GM12878 (cell line): ENCODE measurements at regions not wholly inside any gene's neighbourhood (a gene's known extent, or its start where the extent isn't known, plus 50 kb on each side); places are given as distances from the start of the nearest gene placed in this dataset.

Experiments
- BACH1 ChIP-seq: fragments of 450-650 bp; IDR thresholded peaks from 2 replicates; pipeline ENCODE4 v1.6.1; 2017; ENCODE audit warnings: mild to moderate bottlenecking, borderline replicate concordance
- CBFB ChIP-seq: IDR thresholded peaks from 2 replicates; pipeline ENCODE4 v1.6.1; 2016; ENCODE audit warnings: antibody characterized with exemption, low read depth
- CEBPB ChIP-seq, 2 experiments: fragments of 150-350 bp in 1 of 2; IDR thresholded peaks; 2 replicates each; pipeline ENCODE4 v1.6.1; 2012 to 2014; ENCODE audit warnings: low read depth in 2 of 2, low read length in 2 of 2, borderline replicate concordance in 1 of 2, inconsistent platforms in 1 of 2
- EZH2 ChIP-seq: IDR thresholded peaks from 2 replicates; pipeline ENCODE4 v1.6.1; 2012; ENCODE audit warnings: low read depth, mild to moderate bottlenecking, control low read depth, inconsistent platforms, low read length, borderline replicate concordance; ENCODE audit not compliant: control insufficient read depth
- FOXK2 ChIP-seq: fragments of 450-650 bp; IDR thresholded peaks from 2 replicates; pipeline ENCODE4 v1.6.1; 2017; ENCODE audit warnings: mild to moderate bottlenecking, moderate library complexity
- JUND ChIP-seq: IDR thresholded peaks from 2 replicates; pipeline ENCODE4 v1.6.1; 2012; ENCODE audit warnings: low read depth, mild to moderate bottlenecking, low read length, improper control_type of control experiment, moderate library complexity
- POLR2AphosphoS5 ChIP-seq: IDR thresholded peaks from 2 replicates; pipeline ENCODE4 v1.6.1; 2011; ENCODE audit warnings: mild to moderate bottlenecking, low read length, inconsistent platforms
- SP1 ChIP-seq: IDR thresholded peaks from one replicate; pipeline ENCODE4 v1.6.1; 2011; ENCODE audit warnings: low read depth, low read length
- WRNIP1 ChIP-seq: IDR thresholded peaks from 2 replicates; pipeline ENCODE4 v1.6.1; 2011; ENCODE audit warnings: low read depth, low read length, improper control_type of control experiment, borderline replicate concordance
- ZNF274 ChIP-seq: IDR thresholded peaks from one replicate; pipeline ENCODE4 v1.8.0; 2011; ENCODE audit not compliant: insufficient read length, insufficient read depth
- TF ChIP-seq, protein P1 (sequence below): IDR thresholded peaks from 2 replicates; pipeline ENCODE4 v1.6.1; 2011; ENCODE audit warnings: borderline replicate concordance, low read depth, mild to moderate bottlenecking, moderate library complexity, mixed read lengths, low read length; ENCODE audit not compliant: insufficient read depth; ENCODE audit errors: extremely low read length
- TF ChIP-seq, protein P2 (sequence below), 3 experiments: IDR thresholded peaks in 2 of 3; conservative IDR thresholded peaks in 1 of 3; 2 replicates each; pipeline ENCODE4 v1.5.1; 2011; ENCODE audit warnings: low read depth in 3 of 3, low read length in 3 of 3, mild to moderate bottlenecking in 3 of 3, control low read depth in 2 of 3, moderate library complexity in 2 of 3, inconsistent platforms in 1 of 3, mixed read lengths in 1 of 3; ENCODE audit not compliant: control insufficient read depth in 2 of 3, insufficient read depth in 1 of 3; ENCODE audit errors: extremely low read depth in 1 of 3

DNA sequence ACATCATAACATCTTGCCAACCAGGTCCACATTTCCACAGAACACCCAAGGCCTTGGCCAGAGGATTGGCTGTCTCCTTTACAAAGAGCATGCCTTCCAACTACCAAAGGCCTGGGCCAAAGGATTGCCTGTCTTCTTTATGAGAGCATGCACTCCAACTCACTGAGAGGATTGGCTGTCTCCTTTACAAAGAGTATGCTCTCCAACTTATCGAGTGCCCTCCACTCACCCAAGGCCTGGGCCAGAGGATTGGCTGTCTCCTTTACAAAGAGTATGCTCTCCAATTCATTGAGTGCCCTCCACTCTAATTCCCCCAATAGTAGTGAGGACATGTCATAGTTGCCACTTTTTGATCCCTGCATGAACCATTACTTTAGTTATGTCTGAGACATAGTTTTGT is 79.9 kb upstream of the TAS2R1 start:
- TF ChIP-seq BACH1 (no peak), EZH2 (no peak), POLR2AphosphoS5 (no peak), ZNF274 (no peak), JUND (no peak), SP1 (no peak), CEBPB (IDR thresholded peaks at IDR 0.05; ENCODE audit: borderline replicate concordance in 1 of 2, low read depth in 2 of 2, low read length in 2 of 2) (no peak), WRNIP1 (no peak), CBFB (no peak), FOXK2 (no peak)
- TF ChIP-seq, protein P1, sequence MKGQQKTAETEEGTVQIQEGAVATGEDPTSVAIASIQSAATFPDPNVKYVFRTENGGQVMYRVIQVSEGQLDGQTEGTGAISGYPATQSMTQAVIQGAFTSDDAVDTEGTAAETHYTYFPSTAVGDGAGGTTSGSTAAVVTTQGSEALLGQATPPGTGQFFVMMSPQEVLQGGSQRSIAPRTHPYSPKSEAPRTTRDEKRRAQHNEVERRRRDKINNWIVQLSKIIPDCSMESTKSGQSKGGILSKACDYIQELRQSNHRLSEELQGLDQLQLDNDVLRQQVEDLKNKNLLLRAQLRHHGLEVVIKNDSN, result no peak
- TF ChIP-seq, protein P2, sequence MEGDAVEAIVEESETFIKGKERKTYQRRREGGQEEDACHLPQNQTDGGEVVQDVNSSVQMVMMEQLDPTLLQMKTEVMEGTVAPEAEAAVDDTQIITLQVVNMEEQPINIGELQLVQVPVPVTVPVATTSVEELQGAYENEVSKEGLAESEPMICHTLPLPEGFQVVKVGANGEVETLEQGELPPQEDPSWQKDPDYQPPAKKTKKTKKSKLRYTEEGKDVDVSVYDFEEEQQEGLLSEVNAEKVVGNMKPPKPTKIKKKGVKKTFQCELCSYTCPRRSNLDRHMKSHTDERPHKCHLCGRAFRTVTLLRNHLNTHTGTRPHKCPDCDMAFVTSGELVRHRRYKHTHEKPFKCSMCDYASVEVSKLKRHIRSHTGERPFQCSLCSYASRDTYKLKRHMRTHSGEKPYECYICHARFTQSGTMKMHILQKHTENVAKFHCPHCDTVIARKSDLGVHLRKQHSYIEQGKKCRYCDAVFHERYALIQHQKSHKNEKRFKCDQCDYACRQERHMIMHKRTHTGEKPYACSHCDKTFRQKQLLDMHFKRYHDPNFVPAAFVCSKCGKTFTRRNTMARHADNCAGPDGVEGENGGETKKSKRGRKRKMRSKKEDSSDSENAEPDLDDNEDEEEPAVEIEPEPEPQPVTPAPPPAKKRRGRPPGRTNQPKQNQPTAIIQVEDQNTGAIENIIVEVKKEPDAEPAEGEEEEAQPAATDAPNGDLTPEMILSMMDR (IDR thresholded peaks at IDR 0.05 in 2 of 3, conservative IDR thresholded peaks at IDR 0.05 in 1 of 3; ENCODE audit: control insufficient read depth in 2 of 3, extremely low read depth in 1 of 3, insufficient read depth in 1 of 3, low read depth in 3 of 3, low read length in 3 of 3), result no peak
